Urinary bladder (tissue), 3 donors: ENCODE measurements at regions not wholly inside any gene's neighbourhood (a gene's known extent, or its start where the extent isn't known, plus 50 kb on each side); places are given as distances from the start of the nearest gene placed in this dataset.

Source experiments
- DNase-seq: peaks from one replicate; pipeline ENCODE4 v3.0.0-alpha.2; 2015; ENCODE audit errors: extremely low spot score
- H3K27ac ChIP-seq: one replicate; pipeline ENCODE4 v1.5.1; 2013; ENCODE audit warnings: low read depth, mild to moderate bottlenecking, moderate library complexity
- H3K36me3 ChIP-seq: one replicate; pipeline ENCODE4 v1.6.1; 2013; ENCODE audit warnings: mild to moderate bottlenecking, moderate library complexity; ENCODE audit not compliant: insufficient read depth
- H3K4me1 ChIP-seq: one replicate; pipeline ENCODE4 v1.6.1; 2013; ENCODE audit warnings: mild to moderate bottlenecking, moderate library complexity; ENCODE audit not compliant: insufficient read depth
- H3K4me3 ChIP-seq: one replicate; pipeline ENCODE4 v1.5.1; 2013; ENCODE audit warnings: low read depth, low read length
- WGBS: extraction: QIAGEN DNeasy Blood & Tissue Kit; methylation state at CpG from one replicate; pipeline ENCODE4 v1.1.7; 2013; 5-methylcytosine and 5-hydroxymethylcytosine counted together
- donor health status: healthy with polysubstance abuse.
- donor health status: healthy.

DNA sequence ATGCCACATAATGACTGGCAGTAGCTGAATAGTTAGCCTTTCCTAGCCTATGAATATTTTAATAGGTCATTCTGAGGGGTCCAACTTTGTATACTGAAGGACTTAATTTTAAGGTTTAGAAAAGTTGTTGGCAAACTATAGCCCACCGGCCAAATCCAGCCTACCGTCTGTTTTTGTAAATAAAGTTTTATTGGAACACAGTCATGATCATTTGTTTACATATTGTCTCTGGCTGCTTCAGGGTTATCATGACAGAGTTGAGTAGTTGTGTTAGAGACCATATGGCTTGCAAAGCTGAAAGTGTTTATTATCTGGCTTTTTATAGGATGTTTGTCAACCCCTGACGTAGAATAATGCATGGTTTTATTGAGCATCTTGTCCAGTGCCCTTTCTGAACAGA is 73.4 kb downstream of the NTMT2 start:
- no peaks in the 10 kb centered on the region for H3K4me1 ChIP-seq
- H3K36me3 ChIP-seq: no peaks in the 10 kb centered on the region
- DNase-seq: no peak
- no peak overlapping the region for H3K27ac ChIP-seq
- WGBS: 27% methylated on average over 3 of the region's 3 CpGs
- no peak overlapping the region for H3K4me3 ChIP-seq

DNA sequence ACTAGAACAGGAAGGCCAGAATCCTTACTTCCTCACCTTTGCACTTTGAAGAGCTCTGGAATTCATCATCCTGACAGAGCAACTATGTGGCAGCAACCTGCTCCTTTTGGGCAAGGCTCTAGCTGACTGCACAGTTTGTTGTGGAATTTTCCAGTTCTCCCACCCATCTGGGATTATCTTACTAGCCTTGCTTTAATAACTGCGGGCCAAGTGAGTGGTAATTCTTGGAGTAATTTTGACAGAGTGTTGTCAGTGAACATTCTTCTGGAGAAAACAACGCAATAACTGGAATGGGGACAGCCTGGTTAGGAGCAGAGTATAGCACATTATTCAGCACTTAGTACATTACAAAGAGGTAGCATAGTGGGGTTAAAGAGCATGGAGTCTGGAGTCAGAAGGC is 75.3 kb downstream of the NTMT2 start:
- 37% methylated on average over 2 of the region's 2 CpGs for WGBS
- Histone ChIP-seq H3K27ac (no peak overlapping the region), H3K4me3 (no peak overlapping the region), H3K36me3 (no peaks in the 10 kb centered on the region), H3K4me1 (no peaks in the 10 kb centered on the region)
- DNase-seq: no peak

DNA sequence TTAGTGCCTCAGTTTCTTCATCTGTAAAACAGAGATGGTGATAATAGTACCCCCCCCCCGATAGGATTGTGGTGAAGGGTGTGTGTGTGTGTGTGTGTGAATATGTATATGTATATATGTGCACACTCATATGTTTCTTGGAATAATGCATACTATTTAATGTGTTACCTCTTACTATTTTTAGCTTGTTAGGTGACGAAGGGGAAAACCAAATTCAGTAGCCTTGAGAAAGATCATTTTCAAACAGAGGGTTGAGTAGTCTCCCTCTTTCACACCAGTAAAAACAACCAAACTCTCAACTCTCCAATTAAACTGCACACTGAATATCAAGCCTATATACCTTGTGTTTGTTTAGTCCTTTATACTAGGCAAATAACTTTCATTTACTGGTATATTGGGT is 75.7 kb downstream of the NTMT2 start:
- WGBS: 80% methylated on average over 2 of the region's 2 CpGs
- Histone ChIP-seq H3K4me3 (no peak overlapping the region), H3K27ac (no peak overlapping the region), H3K4me1 (no peaks in the 10 kb centered on the region), H3K36me3 (no peaks in the 10 kb centered on the region)
- no peak for DNase-seq

DNA sequence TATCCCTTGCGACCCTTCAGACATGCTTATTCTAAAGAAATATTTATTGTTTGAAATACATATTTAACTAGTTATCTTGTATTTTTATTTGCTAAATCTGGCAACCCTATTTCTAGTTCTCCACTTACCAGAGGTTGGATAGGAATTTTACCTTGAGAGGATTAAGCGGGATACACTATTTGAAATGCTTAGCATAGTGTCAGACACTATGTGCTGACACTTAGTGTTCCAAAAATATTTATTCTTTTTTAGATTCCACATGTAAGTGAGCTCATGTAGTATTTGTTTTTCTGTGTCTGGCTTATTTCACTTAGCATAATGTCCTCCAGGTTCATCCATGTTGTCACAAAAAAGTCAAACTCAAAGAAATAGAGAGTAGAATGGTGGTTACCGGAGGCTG is 78.7 kb downstream of the NTMT2 start:
- Histone ChIP-seq H3K4me1 (no peaks in the 10 kb centered on the region), H3K27ac (no peak overlapping the region)

DNA sequence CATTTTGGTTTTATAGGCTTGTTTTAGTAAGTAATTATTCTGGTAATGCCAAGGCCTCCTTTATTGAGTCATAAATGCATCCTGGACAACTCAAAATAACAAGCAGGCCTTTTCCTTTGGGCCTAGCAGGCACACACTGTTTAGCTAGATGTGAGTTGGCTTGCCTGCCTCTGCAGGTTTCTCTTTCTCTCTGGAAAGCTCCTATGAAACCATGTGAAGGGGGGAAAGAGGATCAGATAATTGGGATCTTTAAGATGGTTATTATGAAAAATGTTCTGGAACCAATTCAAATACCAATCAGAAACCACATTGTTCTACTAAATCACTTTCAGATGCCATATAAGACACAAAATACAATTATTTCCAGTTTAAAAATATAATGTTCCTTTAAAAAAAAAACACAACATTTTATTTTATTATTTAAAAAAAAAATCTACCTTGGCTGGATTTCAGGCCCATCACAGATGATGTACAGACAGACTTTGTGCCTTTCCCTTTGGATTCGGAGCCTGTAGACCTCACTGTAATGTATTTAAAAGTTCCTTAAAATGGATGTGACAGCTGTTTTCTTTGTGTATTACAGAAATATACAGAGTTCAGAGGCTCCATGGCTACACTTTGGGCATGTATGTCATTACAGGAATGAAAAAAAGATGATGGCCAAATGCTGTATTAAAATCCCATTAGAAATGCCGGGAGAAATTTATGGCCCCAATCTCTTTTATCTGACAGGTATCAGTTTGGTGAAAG is 80.2 kb downstream of the NTMT2 start:
- no peaks in the 10 kb centered on the region for H3K4me1 ChIP-seq
- WGBS: 80% methylated on average over 2 of the region's 2 CpGs
- H3K36me3 ChIP-seq: no peaks in the 10 kb centered on the region
- no peak overlapping the region for H3K4me3 ChIP-seq
- DNase-seq: no peak
- no peak overlapping the region for H3K27ac ChIP-seq

More for the DNA sequence above, 78.7 kb downstream of the NTMT2 start:
- Histone ChIP-seq H3K36me3 (no peaks in the 10 kb centered on the region), H3K4me3 (no peak overlapping the region)
- no peak for DNase-seq
- 52% methylated on average over 3 of the region's 3 CpGs for WGBS

DNA sequence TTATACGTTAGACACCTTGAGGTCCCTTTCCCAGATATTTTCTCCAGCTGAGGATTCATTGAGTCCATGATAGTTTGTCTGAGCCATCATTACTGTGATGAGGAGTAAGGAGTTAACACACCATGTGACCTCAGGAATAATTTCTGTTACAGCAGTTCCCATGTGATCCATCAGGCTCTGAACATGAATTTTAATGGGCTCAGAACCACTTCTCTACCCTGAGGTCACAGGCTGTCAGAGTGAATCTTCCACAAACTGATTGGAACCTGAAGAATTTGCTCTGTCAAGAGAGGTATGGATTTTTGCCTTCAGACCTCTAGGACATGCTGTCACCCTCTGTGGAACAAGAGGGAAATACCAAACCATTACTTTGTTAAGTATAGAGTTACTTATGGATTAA is 81.0 kb downstream of the NTMT2 start:
- no peak for DNase-seq
- Histone ChIP-seq H3K27ac (no peak overlapping the region), H3K36me3 (no peaks in the 10 kb centered on the region), H3K4me1 (no peaks in the 10 kb centered on the region), H3K4me3 (no peak overlapping the region)
- WGBS: 83% methylated on average over 1 of the region's 1 CpG

DNA sequence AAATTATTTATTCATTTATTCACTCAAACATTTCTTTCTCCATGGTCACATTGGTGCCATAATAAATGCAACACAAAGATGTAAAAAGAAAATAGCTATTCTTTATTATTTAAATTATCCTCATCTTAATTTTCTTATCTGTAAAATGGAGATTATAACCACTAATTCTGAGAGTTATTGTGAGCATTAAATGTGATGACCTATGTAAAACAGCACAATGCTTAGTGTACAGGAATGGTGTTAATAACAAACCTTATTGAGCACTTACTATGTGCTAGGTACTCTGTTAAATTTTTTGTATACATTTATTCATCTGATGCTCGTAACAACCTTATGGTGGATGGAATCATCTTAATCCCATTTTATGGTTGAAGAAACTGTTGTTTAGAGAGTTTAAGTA is 84.6 kb downstream of the NTMT2 start:
- Histone ChIP-seq H3K4me3 (no peak overlapping the region), H3K27ac (no peak overlapping the region), H3K36me3 (no peaks in the 10 kb centered on the region), H3K4me1 (no peaks in the 10 kb centered on the region)
- DNase-seq: no peak
- 44% methylated on average over 1 of the region's 1 CpG for WGBS

DNA sequence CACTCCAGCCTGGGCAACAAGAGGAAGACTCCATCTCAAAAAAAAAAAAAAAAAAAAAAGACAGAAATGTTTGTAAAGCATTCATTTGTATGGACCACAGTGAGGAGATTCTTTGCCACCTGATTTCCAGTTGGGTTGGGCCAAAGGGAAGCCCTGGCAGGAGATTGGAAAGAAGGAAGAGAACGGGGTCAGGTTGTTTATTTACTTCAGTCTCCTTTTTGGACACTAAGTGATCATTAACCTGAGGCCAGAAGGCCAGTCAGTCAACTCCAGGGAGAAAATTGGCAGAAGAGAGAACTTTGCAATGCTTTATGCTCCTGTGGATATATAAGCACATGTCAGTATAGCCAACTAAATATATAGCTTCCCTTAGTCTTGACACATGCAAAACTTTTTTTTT is 85.9 kb downstream of the NTMT2 start:
- Histone ChIP-seq H3K4me1 (no peaks in the 10 kb centered on the region), H3K36me3 (no peaks in the 10 kb centered on the region), H3K4me3 (no peak overlapping the region), H3K27ac (no peak overlapping the region)
- DNase-seq: no peak
- 70% methylated on average over 1 of the region's 1 CpG for WGBS

DNA sequence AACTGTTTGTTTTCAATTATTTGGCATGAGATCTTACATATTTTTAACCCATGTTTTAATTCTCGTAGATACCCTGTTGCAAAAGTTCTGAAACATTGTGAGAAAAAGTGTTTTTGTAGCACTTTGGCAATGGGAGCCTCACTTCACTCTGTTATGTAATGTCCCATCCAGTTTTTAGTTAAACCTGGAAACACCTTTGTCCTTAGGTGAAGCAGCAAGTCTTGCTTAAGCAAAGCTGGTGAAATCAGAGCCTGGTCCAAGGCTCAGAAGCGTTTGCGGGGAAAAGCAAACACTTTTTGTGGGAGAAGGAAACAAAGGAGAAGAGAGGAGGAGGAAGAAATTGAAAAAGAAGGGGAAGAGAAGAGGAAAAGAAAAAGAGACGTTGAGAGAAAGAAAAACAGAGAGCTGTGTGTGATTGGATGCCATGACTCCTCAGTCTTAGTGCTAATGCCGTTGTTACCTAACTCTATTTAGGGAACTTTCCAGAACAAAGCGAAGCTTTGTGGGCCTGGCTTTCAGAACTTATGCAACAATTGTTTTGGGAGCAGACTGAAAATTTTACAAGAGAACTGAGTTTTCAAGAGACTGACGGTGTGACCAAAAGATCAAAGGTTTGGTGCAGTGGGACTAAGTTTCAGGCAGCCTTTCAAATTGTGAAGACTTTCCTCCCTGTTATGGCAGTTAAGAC is 93.1 kb downstream of the NTMT2 start:
- no peak overlapping the region for H3K27ac ChIP-seq
- 71% methylated on average over 7 of the region's 7 CpGs for WGBS
- no peak for DNase-seq
- H3K4me3 ChIP-seq: no peak overlapping the region
- no peaks in the 10 kb centered on the region for H3K36me3 ChIP-seq
- H3K4me1 ChIP-seq: no peaks in the 10 kb centered on the region

DNA sequence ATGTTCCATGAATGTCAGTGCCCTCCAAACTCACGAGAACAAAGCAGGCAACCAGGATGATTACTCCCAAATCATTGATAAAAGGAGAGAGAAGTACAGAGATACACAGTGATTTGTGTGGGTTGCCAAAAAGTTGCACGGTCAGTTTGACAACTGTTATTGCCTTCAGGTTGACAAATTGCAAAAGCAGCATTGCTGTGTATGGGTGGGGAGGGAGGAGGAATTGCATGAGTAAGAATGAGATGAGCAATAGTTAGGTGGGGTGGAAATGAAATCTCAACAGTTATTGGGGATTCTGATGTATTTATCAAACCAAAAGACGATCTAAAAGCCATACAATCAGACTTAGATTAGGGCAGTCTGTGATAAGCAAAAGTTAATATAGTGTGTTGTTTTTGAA is 93.7 kb downstream of the NTMT2 start:
- no peak overlapping the region for H3K27ac ChIP-seq
- no peak for DNase-seq
- H3K36me3 ChIP-seq: no peaks in the 10 kb centered on the region
- no peak overlapping the region for H3K4me3 ChIP-seq
- H3K4me1 ChIP-seq: no peaks in the 10 kb centered on the region
- WGBS: 37% methylated on average over 3 of the region's 3 CpGs

DNA sequence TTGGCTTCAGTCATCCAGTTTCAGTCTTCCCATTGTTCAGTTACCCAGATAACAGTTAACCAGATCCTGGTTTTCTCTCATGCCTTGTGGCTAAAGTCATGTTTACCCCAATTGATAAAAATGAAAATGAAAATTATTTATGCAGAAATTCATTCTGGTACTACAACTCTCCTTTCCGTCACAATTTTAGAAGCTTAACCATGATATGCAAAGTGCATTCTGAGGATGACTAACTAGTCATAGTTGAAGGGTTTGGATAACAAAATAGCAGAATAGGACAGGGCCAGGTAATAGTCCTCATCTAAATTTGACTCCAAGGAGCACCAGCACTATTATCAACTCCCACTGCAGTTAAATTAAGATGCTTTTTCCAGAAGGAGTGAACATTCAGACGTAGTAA is 94.7 kb downstream of the NTMT2 start:
- H3K4me1 ChIP-seq: no peaks in the 10 kb centered on the region
- WGBS: 71% methylated on average over 2 of the region's 2 CpGs

DNA sequence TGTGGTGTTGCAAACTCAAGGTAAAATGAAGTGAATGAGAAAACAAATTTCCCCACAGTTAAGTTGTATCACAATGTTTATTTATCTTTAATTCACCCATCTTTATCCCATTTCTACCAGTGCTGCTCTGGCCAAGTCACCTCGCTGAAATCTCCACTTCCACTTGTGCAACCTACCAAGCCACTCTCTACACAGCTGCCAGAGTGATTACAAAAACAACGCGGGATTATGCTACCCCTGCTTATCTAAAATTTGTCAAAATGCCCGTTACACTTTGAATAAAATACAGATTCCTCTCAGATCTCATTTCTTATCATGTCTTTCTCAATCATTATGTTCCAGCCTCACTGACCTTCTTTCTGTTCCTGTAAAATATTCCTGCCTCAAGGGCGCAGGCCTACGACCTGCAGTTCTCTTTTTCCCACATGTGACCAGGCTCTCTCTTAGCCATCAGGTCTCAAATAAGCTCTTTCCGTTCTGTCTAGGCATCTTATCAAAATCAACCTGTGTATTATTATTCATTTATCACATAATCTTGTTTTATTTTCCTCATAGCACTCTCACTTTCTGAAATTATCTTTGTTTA is 95.6 kb downstream of the NTMT2 start:
- 62% methylated on average over 7 of the region's 7 CpGs for WGBS
- no peak for DNase-seq
- Histone ChIP-seq H3K36me3 (no peaks in the 10 kb centered on the region), H3K4me1 (no peaks in the 10 kb centered on the region), H3K4me3 (no peak overlapping the region), H3K27ac (no peak overlapping the region)

More for the DNA sequence above, 94.7 kb downstream of the NTMT2 start:
- H3K27ac ChIP-seq: no peak overlapping the region
- no peak for DNase-seq
- H3K4me3 ChIP-seq: no peak overlapping the region
- no peaks in the 10 kb centered on the region for H3K36me3 ChIP-seq

DNA sequence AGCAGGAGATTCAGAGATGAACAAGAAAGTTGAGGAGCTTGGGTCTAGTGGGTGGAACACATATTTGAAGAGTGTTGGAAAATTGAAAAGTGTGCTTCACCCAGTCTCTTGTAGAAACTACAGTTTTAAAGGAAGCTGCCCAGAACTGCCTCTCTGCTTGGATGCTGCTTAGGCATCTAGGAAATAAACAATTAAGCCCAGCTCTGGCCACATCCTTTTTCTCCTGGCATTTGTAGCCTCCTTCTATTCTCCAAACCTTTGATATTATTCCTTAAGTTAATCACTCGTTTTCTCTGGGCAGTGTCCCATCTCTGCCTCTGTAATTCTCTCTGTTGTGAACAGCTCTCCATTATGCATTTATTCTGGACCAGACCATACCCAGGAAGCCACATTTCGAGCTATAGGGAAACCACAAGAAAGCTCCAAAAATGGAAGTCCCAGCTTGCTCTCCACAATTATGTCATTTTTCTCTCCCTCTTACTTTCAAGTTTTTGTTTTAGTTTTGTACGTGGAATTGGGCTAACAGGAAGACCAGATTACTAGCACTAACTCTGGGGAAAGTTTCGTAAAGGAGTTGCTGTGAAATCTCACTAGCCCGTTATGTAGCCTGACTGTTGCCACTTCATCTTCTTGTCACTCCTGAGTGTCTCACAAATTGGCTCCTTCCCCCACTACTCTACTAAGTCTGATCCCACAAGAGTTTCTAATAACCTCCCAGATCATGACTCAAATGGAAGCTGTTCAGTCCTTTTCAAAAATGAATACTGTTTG is 102.2 kb downstream of the NTMT2 start:
- H3K27ac ChIP-seq: no peak overlapping the region
- DNase-seq: no peak
- no peaks in the 10 kb centered on the region for H3K36me3 ChIP-seq
- no peak overlapping the region for H3K4me3 ChIP-seq
- 57% methylated on average over 5 of the region's 5 CpGs for WGBS
- no peaks in the 10 kb centered on the region for H3K4me1 ChIP-seq
